ENCODE measurements at regions not wholly inside any gene's neighbourhood (a gene's known extent, or its start where the extent isn't known, plus 50 kb on each side); places are given as distances from the start of the nearest gene placed in this dataset.

- Mint-ChIP-seq H3K27ac (ENCODE audit: unreplicated experiment) (no peak overlapping the region), H3K36me3 (ENCODE audit: low read depth, unreplicated experiment) (no peaks in the 10 kb centered on the region), H3K4me1 (ENCODE audit: low read depth, unreplicated experiment) (peaks cover 20% of the 10 kb centered on the region), H3K4me3 (ENCODE audit: unreplicated experiment) (no peak overlapping the region), H3K27me3 (ENCODE audit: low read depth, unreplicated experiment) (no peaks in the 10 kb centered on the region), H3K9me3 (ENCODE audit: unreplicated experiment) (peaks cover 3% of the 10 kb centered on the region)
- Histone ChIP-seq H3K79me2 (ENCODE audit: insufficient read depth, low read length) (no peaks in the 10 kb centered on the region), H3K36me3 (ENCODE audit: insufficient read depth, low read length) (no peaks in the 10 kb centered on the region), H3K9ac (ENCODE audit: low read length) (no peak overlapping the region), H3K4me2 (ENCODE audit: low read length) (no peak overlapping the region), H3K27ac (ENCODE audit: low read depth, low read length) (no peak overlapping the region), H2AFZ (ENCODE audit: low read depth, low read length) (no peak overlapping the region), H3K4me3 (ENCODE audit: insufficient read depth, low read depth, low read length) (no peak overlapping the region), H3K4me1 (ENCODE audit: insufficient read depth, low read length) (no peaks in the 10 kb centered on the region), H3K9me3 (ENCODE audit: insufficient read depth, low read depth, low read length) (peaks cover 4% of the 10 kb centered on the region), H4K20me1 (ENCODE audit: insufficient read depth, low read length) (no peaks in the 10 kb centered on the region), H3K27me3 (ENCODE audit: insufficient read depth, low read length) (no peaks in the 10 kb centered on the region)
- FAIRE-seq (no peak), DNase-seq (ENCODE audit: low read depth) (no peak)
- TF ChIP-seq CTCF (IDR thresholded peaks at IDR 0.05; ENCODE audit: insufficient read depth, low read depth, low read length): no peak
- TF ChIP-seq EZH2 (IDR thresholded peaks at IDR 0.05; ENCODE audit: insufficient read depth, low read length): no peak
Measured at GRCh38 chr4:175456131-175456530, 355.9 kb downstream of the GPM6A start.

- Mint-ChIP-seq H3K27ac (ENCODE audit: unreplicated experiment) (no peak overlapping the region), H3K4me1 (ENCODE audit: low read depth, unreplicated experiment) (peaks cover 21% of the 10 kb centered on the region), H3K4me3 (ENCODE audit: unreplicated experiment) (no peak overlapping the region), H3K9me3 (ENCODE audit: unreplicated experiment) (peaks cover 3% of the 10 kb centered on the region), H3K36me3 (ENCODE audit: low read depth, unreplicated experiment) (no peaks in the 10 kb centered on the region), H3K27me3 (ENCODE audit: low read depth, unreplicated experiment) (no peaks in the 10 kb centered on the region)
- no peak overlapping the region for H3K4me2 ChIP-seq (ENCODE audit: low read length)
- no peaks in the 10 kb centered on the region for H3K4me1 ChIP-seq (ENCODE audit: insufficient read depth, low read length)
- no peak overlapping the region for H3K9ac ChIP-seq (ENCODE audit: low read length)
- no peak overlapping the region for H2AFZ ChIP-seq (ENCODE audit: low read depth, low read length)
- peaks cover 4% of the 10 kb centered on the region for H3K9me3 ChIP-seq (ENCODE audit: insufficient read depth, low read depth, low read length)
- H3K36me3 ChIP-seq (ENCODE audit: insufficient read depth, low read length): no peaks in the 10 kb centered on the region
- TF ChIP-seq CTCF (IDR thresholded peaks at IDR 0.05; ENCODE audit: insufficient read depth, low read depth, low read length) (no peak), EZH2 (IDR thresholded peaks at IDR 0.05; ENCODE audit: insufficient read depth, low read length) (no peak)
- H3K27ac ChIP-seq (ENCODE audit: low read depth, low read length): no peak overlapping the region
- FAIRE-seq (no peak), DNase-seq (ENCODE audit: low read depth) (no peak)
- H3K4me3 ChIP-seq (ENCODE audit: insufficient read depth, low read depth, low read length): no peak overlapping the region
- H3K79me2 ChIP-seq (ENCODE audit: insufficient read depth, low read length): no peaks in the 10 kb centered on the region
- no peaks in the 10 kb centered on the region for H3K27me3 ChIP-seq (ENCODE audit: insufficient read depth, low read length)
- no peaks in the 10 kb centered on the region for H4K20me1 ChIP-seq (ENCODE audit: insufficient read depth, low read length)
Measured at GRCh38 chr4:175457956-175458355, 354.1 kb downstream of the GPM6A start.

GRCh38 chr4:175459571-175459970 is 352.5 kb downstream of the GPM6A start:
- H3K27ac ChIP-seq (ENCODE audit: low read depth, low read length): peak overlapping the region; percentile 3
- Mint-ChIP-seq H3K27me3 (ENCODE audit: low read depth, unreplicated experiment) (no peaks in the 10 kb centered on the region), H3K36me3 (ENCODE audit: low read depth, unreplicated experiment) (no peaks in the 10 kb centered on the region), H3K27ac (ENCODE audit: unreplicated experiment) (peak overlapping the region; percentile 56), H3K4me3 (ENCODE audit: unreplicated experiment) (no peak overlapping the region), H3K9me3 (ENCODE audit: unreplicated experiment) (no peaks in the 10 kb centered on the region), H3K4me1 (ENCODE audit: low read depth, unreplicated experiment) (peaks cover 17% of the 10 kb centered on the region)
- H2AFZ ChIP-seq (ENCODE audit: low read depth, low read length): no peak overlapping the region
- no peaks in the 10 kb centered on the region for H3K27me3 ChIP-seq (ENCODE audit: insufficient read depth, low read length)
- TF ChIP-seq EZH2 (IDR thresholded peaks at IDR 0.05; ENCODE audit: insufficient read depth, low read length) (no peak), CTCF (IDR thresholded peaks at IDR 0.05; ENCODE audit: insufficient read depth, low read depth, low read length) (no peak)
- peak; percentile 23 for FAIRE-seq
- peak; percentile 23 for DNase-seq (ENCODE audit: low read depth)
- no peaks in the 10 kb centered on the region for H3K4me1 ChIP-seq (ENCODE audit: insufficient read depth, low read length)
- H3K9ac ChIP-seq (ENCODE audit: low read length): no peak overlapping the region
- no peak overlapping the region for H3K4me2 ChIP-seq (ENCODE audit: low read length)
- no peaks in the 10 kb centered on the region for H3K79me2 ChIP-seq (ENCODE audit: insufficient read depth, low read length)
- no peaks in the 10 kb centered on the region for H3K36me3 ChIP-seq (ENCODE audit: insufficient read depth, low read length)
- H4K20me1 ChIP-seq (ENCODE audit: insufficient read depth, low read length): no peaks in the 10 kb centered on the region
- H3K4me3 ChIP-seq (ENCODE audit: insufficient read depth, low read depth, low read length): no peak overlapping the region
- peaks cover 4% of the 10 kb centered on the region for H3K9me3 ChIP-seq (ENCODE audit: insufficient read depth, low read depth, low read length)
